ENCODE measurements at regions not wholly inside any gene's neighbourhood (a gene's known extent, or its start where the extent isn't known, plus 50 kb on each side); places are given as distances from the start of the nearest gene placed in this dataset.

DNA sequence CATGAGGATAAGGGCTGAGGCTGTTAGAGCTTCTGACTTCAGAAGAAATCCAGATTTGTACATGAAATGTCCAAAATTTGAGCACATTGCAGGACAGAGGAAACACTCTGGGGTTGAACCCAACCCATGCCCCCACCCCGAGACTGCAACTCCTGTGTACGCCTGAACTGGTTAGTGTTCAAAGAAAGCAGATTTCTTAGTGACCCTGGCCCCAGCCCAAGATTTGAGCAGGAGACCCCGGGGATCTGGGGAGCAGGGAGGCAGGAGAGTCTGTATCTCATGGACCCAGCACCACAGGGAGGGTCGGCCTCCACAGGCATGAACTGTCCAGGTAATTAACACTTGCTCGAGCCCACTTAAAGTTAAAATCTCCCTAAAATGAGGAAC lies 69.3 kb upstream of the WNT7B start:
- Histone ChIP-seq H3K27ac (ENCODE audit: low read length) (peak overlapping the region; percentile 74), H3K4me3 (ENCODE audit: low read depth in 2 of 2, low read length in 2 of 2) (no peak overlapping the region), H3K27me3 (ENCODE audit: control insufficient read depth, insufficient read depth, low read length) (no peaks in the 10 kb centered on the region), H3K4me1 (ENCODE audit: control insufficient read depth, insufficient read depth, low read length) (peaks cover 37% of the 10 kb centered on the region), H3K36me3 (ENCODE audit: control insufficient read depth, insufficient read depth, low read length) (no peaks in the 10 kb centered on the region), H3K9me3 (ENCODE audit: control insufficient read depth, insufficient read depth, low read depth, low read length) (no peaks in the 10 kb centered on the region)
- POLR2A ChIA-PET = no interaction called here
- in situ Hi-C loops (cut with HindIII; ENCODE audit: low pct_unique_long_range_greater_than_20kb, low sequenced_read_pairs) = no loop called here
- TF ChIP-seq, protein P1, sequence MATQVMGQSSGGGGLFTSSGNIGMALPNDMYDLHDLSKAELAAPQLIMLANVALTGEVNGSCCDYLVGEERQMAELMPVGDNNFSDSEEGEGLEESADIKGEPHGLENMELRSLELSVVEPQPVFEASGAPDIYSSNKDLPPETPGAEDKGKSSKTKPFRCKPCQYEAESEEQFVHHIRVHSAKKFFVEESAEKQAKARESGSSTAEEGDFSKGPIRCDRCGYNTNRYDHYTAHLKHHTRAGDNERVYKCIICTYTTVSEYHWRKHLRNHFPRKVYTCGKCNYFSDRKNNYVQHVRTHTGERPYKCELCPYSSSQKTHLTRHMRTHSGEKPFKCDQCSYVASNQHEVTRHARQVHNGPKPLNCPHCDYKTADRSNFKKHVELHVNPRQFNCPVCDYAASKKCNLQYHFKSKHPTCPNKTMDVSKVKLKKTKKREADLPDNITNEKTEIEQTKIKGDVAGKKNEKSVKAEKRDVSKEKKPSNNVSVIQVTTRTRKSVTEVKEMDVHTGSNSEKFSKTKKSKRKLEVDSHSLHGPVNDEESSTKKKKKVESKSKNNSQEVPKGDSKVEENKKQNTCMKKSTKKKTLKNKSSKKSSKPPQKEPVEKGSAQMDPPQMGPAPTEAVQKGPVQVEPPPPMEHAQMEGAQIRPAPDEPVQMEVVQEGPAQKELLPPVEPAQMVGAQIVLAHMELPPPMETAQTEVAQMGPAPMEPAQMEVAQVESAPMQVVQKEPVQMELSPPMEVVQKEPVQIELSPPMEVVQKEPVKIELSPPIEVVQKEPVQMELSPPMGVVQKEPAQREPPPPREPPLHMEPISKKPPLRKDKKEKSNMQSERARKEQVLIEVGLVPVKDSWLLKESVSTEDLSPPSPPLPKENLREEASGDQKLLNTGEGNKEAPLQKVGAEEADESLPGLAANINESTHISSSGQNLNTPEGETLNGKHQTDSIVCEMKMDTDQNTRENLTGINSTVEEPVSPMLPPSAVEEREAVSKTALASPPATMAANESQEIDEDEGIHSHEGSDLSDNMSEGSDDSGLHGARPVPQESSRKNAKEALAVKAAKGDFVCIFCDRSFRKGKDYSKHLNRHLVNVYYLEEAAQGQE (IDR thresholded peaks at IDR 0.05; ENCODE audit: insufficient read depth in 1 of 2, low read depth in 2 of 2, low read length in 1 of 2) = no peak
- no peak for TF ChIP-seq POLR2AphosphoS5 (IDR thresholded peaks at IDR 0.05; ENCODE audit: low read depth, low read length)
- no peak for TF ChIP-seq CTCF (IDR thresholded peaks at IDR 0.05)
- no peak for TF ChIP-seq TCF7L2 (IDR thresholded peaks at IDR 0.05; ENCODE audit: low read depth, low read length)
- TF ChIP-seq SIN3A (IDR thresholded peaks at IDR 0.05; ENCODE audit: borderline replicate concordance, insufficient read depth, low read depth, low read length) = no peak
- ATAC-seq (no peak), DNase-seq (ENCODE audit: low read depth, low spot score) (no peak)
- intact Hi-C loops (cut with micrococcal nuclease; ENCODE audit: unreplicated experiment) = no loop called here
- BruUV-seq (replicated peaks) = no TSS peak
- CTCF ChIA-PET = no interaction called here

GRCh38 chr22:46047226-46047625 lies 70.3 kb upstream of the WNT7B start:
- ATAC-seq (no peak), DNase-seq (ENCODE audit: low read depth, low spot score) (no peak)
- H3K27ac ChIP-seq (ENCODE audit: low read length) = peak overlapping the region; percentile 48; the same call in 1 of the 2 replicates
- H3K4me3 ChIP-seq (ENCODE audit: low read depth in 2 of 2, low read length in 2 of 2) = no peak overlapping the region
- no peaks in the 10 kb centered on the region for H3K36me3 ChIP-seq (ENCODE audit: control insufficient read depth, insufficient read depth, low read length)
- no TSS peak for BruUV-seq (replicated peaks)
- TF ChIP-seq SIN3A (IDR thresholded peaks at IDR 0.05; ENCODE audit: borderline replicate concordance, insufficient read depth, low read depth, low read length) = no peak
- no peaks in the 10 kb centered on the region for H3K9me3 ChIP-seq (ENCODE audit: control insufficient read depth, insufficient read depth, low read depth, low read length)
- ChIA-PET POLR2A (no interaction called here), CTCF (no interaction called here)
- in situ Hi-C loops (cut with HindIII; ENCODE audit: low pct_unique_long_range_greater_than_20kb, low sequenced_read_pairs) (no loop called here), intact Hi-C loops (cut with micrococcal nuclease; ENCODE audit: unreplicated experiment) (no loop called here)
- no peaks in the 10 kb centered on the region for H3K27me3 ChIP-seq (ENCODE audit: control insufficient read depth, insufficient read depth, low read length)
- peaks cover 37% of the 10 kb centered on the region for H3K4me1 ChIP-seq (ENCODE audit: control insufficient read depth, insufficient read depth, low read length)

DNA sequence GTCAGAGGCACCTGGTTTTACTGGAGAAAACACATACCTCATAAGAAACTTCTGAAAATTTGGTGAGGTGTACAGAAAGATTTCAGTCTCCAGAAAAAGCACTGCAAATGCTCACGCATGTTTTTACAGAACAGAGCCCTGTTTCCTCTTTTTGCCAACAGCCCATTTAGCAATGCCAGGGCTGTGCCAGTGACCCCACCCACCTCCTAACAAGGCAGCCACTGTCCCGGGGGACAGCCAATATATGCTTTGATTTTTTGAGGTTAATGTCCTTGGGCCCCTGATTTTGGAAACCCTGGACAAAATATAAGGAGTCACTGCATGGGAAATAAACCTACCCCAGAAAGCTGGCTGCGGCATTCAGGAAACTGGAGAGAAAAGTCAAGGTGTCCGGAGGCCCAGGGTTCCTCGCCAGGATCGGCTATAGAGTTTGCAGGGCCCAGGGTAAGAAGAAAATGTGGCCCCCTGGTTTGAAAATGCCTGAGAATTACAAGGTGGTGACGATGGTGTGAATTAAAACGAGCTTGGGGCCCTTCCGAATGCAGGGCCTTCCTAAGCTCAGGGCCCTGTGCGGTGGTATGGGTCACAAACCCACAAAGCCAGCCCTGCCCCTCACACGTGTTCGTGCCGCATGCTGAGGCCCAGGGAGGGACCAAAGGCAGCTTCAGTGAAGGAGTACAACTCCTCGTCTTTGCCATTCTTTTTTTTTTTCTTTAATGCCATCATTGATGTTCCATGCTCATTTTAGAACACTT lies 71.1 kb upstream of the WNT7B start:
- H3K27me3 ChIP-seq (ENCODE audit: control insufficient read depth, insufficient read depth, low read length) = no peaks in the 10 kb centered on the region
- ATAC-seq (no peak), DNase-seq (ENCODE audit: low read depth, low spot score) (no peak)
- in situ Hi-C loops (cut with HindIII; ENCODE audit: low pct_unique_long_range_greater_than_20kb, low sequenced_read_pairs) (no loop called here), intact Hi-C loops (cut with micrococcal nuclease; ENCODE audit: unreplicated experiment) (no loop called here)
- H3K9me3 ChIP-seq (ENCODE audit: control insufficient read depth, insufficient read depth, low read depth, low read length) = no peaks in the 10 kb centered on the region
- H3K4me3 ChIP-seq (ENCODE audit: low read depth in 2 of 2, low read length in 2 of 2) = no peak overlapping the region
- peak overlapping the region; percentile 48; the same call in 1 of the 2 replicates for H3K27ac ChIP-seq (ENCODE audit: low read length)
- TF ChIP-seq CTCF (IDR thresholded peaks at IDR 0.05) (no peak), POLR2AphosphoS5 (IDR thresholded peaks at IDR 0.05; ENCODE audit: low read depth, low read length) (no peak), SIN3A (IDR thresholded peaks at IDR 0.05; ENCODE audit: borderline replicate concordance, insufficient read depth, low read depth, low read length) (no peak), TCF7L2 (IDR thresholded peaks at IDR 0.05; ENCODE audit: low read depth, low read length) (no peak)
- TF ChIP-seq, protein P1 (IDR thresholded peaks at IDR 0.05; ENCODE audit: insufficient read depth in 1 of 2, low read depth in 2 of 2, low read length in 1 of 2) = no peak
- no TSS peak for BruUV-seq (replicated peaks)
- CTCF ChIA-PET = interaction anchor here (0.6 to 0.7 kb wide), 2 partner anchors 35 to 320 kb away, joined by 3 read pairs; no protein-coding TSS in a partner anchor
- peaks cover 41% of the 10 kb centered on the region for H3K4me1 ChIP-seq (ENCODE audit: control insufficient read depth, insufficient read depth, low read length)
- POLR2A ChIA-PET = interaction anchor here (0.6 kb wide), 1 partner anchor 418 kb away, joined by 5 read pairs; no protein-coding TSS in a partner anchor
- no peaks in the 10 kb centered on the region for H3K36me3 ChIP-seq (ENCODE audit: control insufficient read depth, insufficient read depth, low read length)

Data from Panc1 (cell line).